Skeletal muscle tissue (tissue), 3 donors: ENCODE measurements at regions not wholly inside any gene's neighbourhood (a gene's known extent, or its start where the extent isn't known, plus 50 kb on each side); places are given as distances from the start of the nearest gene placed in this dataset.
A peak's percentile ranks its signal among the peaks of the same experiment; 100 is the strongest.
"Not testable (repeated sequence)": the region's sequence is repeated elsewhere in the genome, so short reads cannot be mapped to it uniquely, and the experiment has no call there.

Source experiments
- H3K27ac ChIP-seq: one replicate; pipeline ENCODE4 v1.7.0; 2013; ENCODE audit warnings: mild to moderate bottlenecking, low read depth, low read length, inconsistent platforms
- H3K27me3 ChIP-seq, 3 donors: one replicate each; pipeline ENCODE4 v1.7.0; 2013; ENCODE audit warnings: low read length in 3 of 3; ENCODE audit not compliant: control insufficient read depth in 3 of 3, insufficient read depth in 3 of 3
- H3K36me3 ChIP-seq, 3 donors: one replicate each; pipeline ENCODE4 v1.7.0; 2013; ENCODE audit warnings: low read length in 3 of 3; ENCODE audit not compliant: control insufficient read depth in 3 of 3, insufficient read depth in 3 of 3
- H3K4me1 ChIP-seq, 3 donors: one replicate each; pipeline ENCODE4 v1.7.0; 2013; ENCODE audit warnings: low read length in 3 of 3, mild to moderate bottlenecking in 3 of 3; ENCODE audit not compliant: control insufficient read depth in 3 of 3, insufficient read depth in 3 of 3
- H3K4me3 ChIP-seq, 3 donors: one replicate each; pipeline ENCODE4 v1.7.0; 2013; ENCODE audit warnings: low read length in 3 of 3
- H3K9ac ChIP-seq, 3 donors: one replicate each; pipeline ENCODE4 v1.7.0; 2013; ENCODE audit warnings: low read length in 3 of 3, mild to moderate bottlenecking in 3 of 3, moderate library complexity in 2 of 3, low read depth in 1 of 3
- H3K9me3 ChIP-seq, 3 donors: one replicate each; pipeline ENCODE4 v1.7.0; 2013; ENCODE audit warnings: low read length in 3 of 3; ENCODE audit not compliant: control insufficient read depth in 3 of 3
- donor health status: Osteomylitis.

DNA sequence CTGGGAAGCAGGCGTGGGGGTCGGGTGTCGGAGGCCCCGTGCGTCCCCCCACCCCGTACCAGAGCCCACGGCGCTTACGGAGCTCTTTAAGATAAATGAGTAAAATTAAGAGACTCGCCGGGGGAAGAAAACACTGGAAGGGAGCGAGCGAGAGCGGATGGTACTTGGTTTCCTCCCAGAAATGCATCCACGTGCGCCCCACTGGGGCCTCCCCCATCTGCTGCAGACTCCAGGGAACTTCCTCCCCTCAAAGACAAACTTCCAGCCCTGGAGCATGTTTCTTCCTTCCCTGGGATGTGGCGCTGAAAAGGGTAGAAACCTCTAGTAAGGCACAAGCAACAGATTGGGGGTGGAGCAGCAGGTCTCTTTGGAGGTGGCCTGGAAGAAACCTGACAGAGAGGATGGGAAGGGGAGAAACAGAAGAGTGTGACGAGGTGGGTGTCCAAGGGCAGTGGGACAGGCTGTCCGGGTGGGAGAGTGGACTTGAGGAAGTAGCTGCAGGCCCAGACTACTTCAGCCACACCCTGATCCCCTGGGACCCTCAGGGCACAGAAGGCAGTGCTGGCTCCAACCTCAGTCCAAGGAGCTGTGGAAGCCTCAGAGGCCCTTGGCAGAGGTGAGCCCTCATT lies 91.2 kb downstream of the TRIM43 start:
- not testable (repeated sequence) for H3K9me3 ChIP-seq, H3K27me3 ChIP-seq, H3K4me1 ChIP-seq, H3K27ac ChIP-seq, H3K36me3 ChIP-seq
- H3K9ac ChIP-seq = peak overlapping the region in 2 of 3 donors; percentile 33 to 50
- peak overlapping the region; percentile 40 to 41 (median 41) for H3K4me3 ChIP-seq

DNA sequence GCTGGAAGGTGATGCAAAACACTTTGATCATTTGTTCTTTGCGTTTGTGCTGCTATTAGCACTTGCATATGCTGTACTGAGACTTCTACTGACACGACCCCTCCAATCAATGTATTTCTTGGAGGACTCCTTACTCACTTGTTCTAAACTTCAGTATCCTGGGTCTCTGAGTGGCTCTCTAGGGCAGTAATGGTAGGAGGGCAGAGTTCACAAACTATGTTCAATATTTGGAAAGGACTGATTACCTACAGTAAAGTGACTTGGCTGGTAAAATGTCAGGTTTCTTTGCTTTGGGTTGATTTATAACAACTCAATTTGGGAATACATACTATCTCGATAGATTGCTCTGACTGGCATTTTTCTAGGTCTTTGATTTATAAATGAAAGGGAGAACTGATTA lies 93.7 kb downstream of the TRIM43 start:
- H3K27me3 ChIP-seq = peaks cover under 1 to 7% (median 5%) of the 10 kb centered on the region in 3 donors
- H3K9ac ChIP-seq = no peak overlapping the region
- H3K4me3 ChIP-seq = no peak overlapping the region
- no peaks in the 10 kb centered on the region for H3K9me3 ChIP-seq
- peaks cover 0 to 4% (median 3%) of the 10 kb centered on the region in 3 donors for H3K4me1 ChIP-seq
- no peaks in the 10 kb centered on the region for H3K36me3 ChIP-seq
- no peak overlapping the region for H3K27ac ChIP-seq

DNA sequence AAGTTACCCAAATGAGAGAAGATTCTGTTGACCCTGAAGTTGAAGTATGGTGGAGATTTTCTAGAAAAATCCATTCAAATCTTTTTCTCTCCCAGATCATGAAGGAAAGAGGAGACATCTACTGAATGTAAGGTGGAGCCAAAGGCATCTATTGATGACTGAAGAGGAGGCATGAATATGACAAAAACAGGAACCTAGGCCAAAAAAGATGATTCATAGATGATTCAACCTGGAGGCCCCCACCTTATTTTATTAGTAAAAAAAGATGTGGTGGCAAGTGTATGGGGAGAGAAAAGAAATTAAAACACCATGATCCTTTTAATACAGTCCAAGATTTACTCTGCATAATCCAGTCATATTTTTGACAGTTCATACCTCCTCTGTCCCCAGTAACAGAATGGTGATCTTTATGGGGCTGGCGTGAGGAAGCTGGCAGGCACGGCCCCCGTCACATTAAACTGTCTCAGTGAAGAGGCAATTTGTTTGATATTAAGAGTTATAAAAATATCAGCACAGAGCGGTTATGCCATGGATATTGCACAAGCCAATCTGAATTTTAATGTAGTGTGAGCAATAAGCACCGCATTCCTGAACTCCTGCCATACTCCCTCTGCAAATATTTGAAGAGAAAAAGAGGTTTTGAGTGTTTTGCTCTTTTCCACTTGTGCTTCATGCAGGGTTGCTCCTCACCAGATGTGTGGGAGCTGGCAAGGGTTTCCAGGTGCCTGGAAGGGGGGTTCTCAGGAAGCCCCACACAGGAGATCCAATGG lies 94.4 kb downstream of the TRIM43 start:
- H3K9ac ChIP-seq, H3K36me3 ChIP-seq, H3K9me3 ChIP-seq, H3K27me3 ChIP-seq, H3K27ac ChIP-seq, H3K4me3 ChIP-seq, H3K4me1 ChIP-seq: not testable (repeated sequence)

DNA sequence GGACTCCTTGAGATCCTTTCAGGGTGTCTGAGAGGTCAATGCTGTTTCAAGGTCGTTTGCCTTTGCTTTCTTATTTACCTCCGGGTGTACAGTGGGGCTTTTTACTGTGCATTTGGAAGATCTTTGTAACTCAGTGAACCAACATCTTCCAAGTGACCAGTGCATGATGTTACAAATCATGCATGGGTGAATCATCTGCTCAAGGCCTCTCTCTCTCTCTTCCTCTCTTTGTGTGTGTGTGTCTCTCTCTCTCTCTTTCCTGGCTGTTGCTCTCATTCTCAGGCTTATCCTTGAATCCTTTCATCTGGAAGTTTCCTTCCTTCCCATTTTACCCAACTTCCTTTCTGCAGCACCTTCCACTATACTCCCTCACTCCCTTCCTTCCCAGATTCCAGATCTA lies 96.1 kb downstream of the TRIM43 start:
- H3K27ac ChIP-seq, H3K27me3 ChIP-seq, H3K9me3 ChIP-seq, H3K9ac ChIP-seq, H3K4me1 ChIP-seq, H3K36me3 ChIP-seq, H3K4me3 ChIP-seq: not testable (repeated sequence)

DNA sequence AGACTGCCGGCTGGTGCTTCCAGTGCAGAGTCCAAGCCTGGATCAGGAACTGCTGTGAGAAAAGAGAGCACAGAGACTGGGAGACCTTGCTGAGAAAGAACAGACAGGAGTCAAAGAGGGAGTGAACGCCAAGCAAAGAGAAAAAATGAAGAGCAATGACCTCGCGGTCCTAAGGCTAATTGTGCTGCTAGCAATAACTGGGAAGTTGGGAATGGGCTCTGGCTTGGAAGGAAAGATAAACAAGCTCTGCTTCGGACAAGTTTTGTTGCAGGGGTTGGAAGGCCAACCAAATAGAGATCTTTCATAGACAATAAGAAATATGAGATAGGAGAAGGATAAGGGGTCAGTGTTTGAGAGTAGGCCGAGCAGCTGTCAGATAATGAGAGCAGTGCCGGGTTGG lies 99.4 kb downstream of the TRIM43 start:
- H3K27me3 ChIP-seq, H3K27ac ChIP-seq, H3K36me3 ChIP-seq, H3K9me3 ChIP-seq, H3K9ac ChIP-seq, H3K4me3 ChIP-seq, H3K4me1 ChIP-seq: not testable (repeated sequence)

DNA sequence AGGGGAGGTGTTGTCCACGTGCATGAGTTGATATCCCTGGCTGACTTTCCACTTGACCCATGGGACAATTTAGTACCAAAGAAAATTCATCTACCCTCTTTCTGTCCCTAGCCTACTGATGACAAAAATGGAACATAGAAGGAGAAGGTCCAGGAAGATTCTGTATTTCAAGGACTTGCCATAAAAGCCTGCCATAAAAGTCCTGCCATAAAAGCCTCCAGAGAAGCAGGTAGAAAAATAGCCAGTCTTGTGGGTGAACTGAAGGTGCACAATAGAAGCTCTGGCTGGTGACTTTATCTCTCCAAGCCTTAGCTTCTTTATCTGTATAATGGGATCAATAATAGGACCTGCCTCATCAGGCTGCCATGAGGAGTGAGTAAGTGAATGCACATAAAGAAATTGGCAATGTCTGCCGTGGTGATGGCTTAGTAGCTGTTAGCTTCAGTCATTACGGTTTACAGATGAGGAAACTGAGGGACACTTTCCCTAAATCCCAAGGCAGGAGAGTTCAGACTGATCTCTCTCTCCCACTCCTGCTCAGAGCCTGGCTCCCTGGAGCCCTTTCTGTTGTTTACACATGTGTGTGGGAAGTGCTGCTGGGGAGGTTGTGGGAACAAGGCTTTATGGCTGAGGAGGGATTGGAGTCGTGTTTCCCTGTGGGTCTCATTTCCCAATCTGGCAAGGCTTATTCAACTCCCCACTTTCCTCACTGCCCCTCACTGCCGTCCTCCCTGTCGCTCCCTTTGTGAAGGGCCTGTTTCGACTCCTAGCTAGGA lies 101.5 kb downstream of the TRIM43 start:
- H3K4me3 ChIP-seq, H3K4me1 ChIP-seq, H3K9me3 ChIP-seq, H3K9ac ChIP-seq, H3K27ac ChIP-seq, H3K27me3 ChIP-seq, H3K36me3 ChIP-seq: not testable (repeated sequence)

DNA sequence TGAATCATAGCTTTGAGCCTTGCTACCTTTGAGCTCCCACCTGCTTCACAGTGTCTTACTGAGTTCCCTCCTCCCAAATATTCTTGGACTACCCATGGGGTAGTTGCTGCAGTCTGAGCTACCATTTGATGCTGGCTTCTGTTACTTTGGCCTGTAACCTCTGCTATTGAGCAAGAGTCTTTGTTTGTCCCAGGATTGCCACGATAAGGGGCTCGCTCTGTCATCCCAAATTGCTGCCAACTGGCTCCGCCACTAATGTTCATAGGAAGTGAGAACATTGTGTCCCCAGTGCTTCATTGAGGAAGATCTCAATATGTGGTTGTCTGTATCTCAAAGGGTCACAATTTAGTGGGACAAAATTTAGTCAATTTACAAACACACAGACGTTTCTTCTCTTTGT lies 103.8 kb downstream of the TRIM43 start:
- H3K4me1 ChIP-seq = no peaks in the 10 kb centered on the region
- no peak overlapping the region for H3K9ac ChIP-seq
- no peak overlapping the region for H3K4me3 ChIP-seq
- H3K36me3 ChIP-seq = no peaks in the 10 kb centered on the region
- H3K9me3 ChIP-seq = no peaks in the 10 kb centered on the region
- H3K27me3 ChIP-seq = no peaks in the 10 kb centered on the region
- no peak overlapping the region for H3K27ac ChIP-seq

DNA sequence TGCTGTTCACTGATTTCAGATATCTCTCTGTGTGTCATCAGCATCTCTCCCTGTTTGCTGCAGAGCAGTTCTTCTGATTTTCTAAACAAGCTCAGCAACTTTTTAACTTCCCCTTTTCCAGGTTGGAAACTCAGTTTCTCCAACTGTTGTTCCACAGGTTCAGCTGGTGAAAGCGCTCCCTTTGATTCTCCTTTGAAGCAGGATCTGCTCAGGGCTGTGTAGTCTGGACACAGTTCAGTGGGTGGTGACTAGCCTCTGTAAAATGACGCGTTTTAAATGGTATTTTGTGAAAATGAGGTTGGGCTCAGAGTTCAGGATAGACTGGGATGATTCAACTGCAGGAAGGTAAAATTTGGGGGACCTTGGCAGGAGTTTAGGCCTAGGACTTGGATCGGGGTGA lies 106.3 kb downstream of the TRIM43 start:
- no peaks in the 10 kb centered on the region for H3K9me3 ChIP-seq
- no peaks in the 10 kb centered on the region for H3K36me3 ChIP-seq
- H3K4me3 ChIP-seq = no peak overlapping the region
- no peak overlapping the region for H3K27ac ChIP-seq
- no peaks in the 10 kb centered on the region for H3K27me3 ChIP-seq
- no peak overlapping the region for H3K9ac ChIP-seq
- no peaks in the 10 kb centered on the region for H3K4me1 ChIP-seq

DNA sequence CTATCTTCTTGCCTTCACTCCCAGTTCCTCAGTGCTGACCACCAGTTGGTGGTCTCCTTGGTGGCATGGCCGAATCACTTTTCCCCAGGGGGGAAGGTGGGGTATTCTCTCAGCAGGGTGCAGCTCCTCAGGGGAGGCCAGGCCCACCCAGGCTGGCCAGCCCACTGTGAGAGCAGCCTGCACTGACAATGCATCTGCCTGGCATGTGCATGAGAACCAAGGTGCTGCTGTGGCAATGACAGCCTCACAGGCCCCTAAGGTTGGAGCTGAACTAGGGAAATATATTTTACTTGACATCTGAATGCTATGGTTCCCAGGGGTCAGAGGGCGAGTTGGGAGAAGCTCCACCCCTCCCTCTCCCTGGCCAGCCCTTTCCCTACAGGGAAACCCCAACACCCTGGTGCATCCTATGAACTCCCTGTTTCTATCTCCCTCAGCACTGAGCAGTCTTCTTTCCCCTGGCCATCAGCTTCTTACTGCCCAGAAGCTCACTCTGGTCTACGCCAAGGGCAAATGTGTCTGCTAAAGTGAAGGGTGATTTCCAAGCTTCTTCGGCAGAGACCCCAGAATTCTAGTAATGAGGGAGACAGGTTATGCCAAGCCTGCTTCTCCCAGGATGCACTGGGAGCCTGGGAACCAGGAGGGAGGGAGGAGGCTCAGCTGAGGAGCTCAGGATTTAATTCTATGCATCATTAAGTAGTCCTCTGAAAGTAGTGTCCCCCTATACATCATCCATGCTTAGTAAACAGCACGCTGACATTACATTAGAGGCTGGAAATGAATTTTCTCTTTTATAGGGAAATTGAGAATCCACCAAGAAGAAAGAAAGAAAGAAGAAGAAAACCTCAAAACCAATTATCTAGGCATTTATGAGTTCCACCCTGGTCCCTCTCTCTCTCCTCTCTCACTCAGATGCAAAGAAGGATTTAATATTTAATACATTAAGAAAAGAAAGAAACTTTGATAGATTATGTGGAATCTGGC lies 107.7 kb downstream of the TRIM43 start:
- H3K27ac ChIP-seq, H3K9me3 ChIP-seq, H3K4me1 ChIP-seq, H3K9ac ChIP-seq, H3K4me3 ChIP-seq, H3K36me3 ChIP-seq, H3K27me3 ChIP-seq: not testable (repeated sequence)
